HG02885 (cell line): ENCODE measurements at regions not wholly inside any gene's neighbourhood (a gene's known extent, or its start where the extent isn't known, plus 50 kb on each side); places are given as distances from the start of the nearest gene placed in this dataset.

Experiments used
- ATAC-seq: cut with Tn5 transposase; IDR thresholded peaks from one replicate; pipeline ENCODE4 v1.9.1; 2021; ENCODE audit warnings: mild to moderate bottlenecking; ENCODE audit not compliant: unreplicated experiment, poor library complexity

- ATAC-seq, result no peak
Measured at GRCh38 chr6:129778793-129779192, 68.8 kb upstream of the ARHGAP18 start.

- no peak for ATAC-seq
Measured at GRCh38 chr6:129777371-129777770, 67.4 kb upstream of the ARHGAP18 start.

GRCh38 chr6:129776542-129777330, 66.8 kb upstream of the ARHGAP18 start:
- ATAC-seq, result no peak

GRCh38 chr6:129774697-129775447, 64.9 kb upstream of the ARHGAP18 start:
- ATAC-seq, result peak; percentile 62

GRCh38 chr6:129773304-129773703, 63.3 kb upstream of the ARHGAP18 start:
- no peak for ATAC-seq

- no peak for ATAC-seq
Measured at GRCh38 chr6:129771678-129772077, 61.7 kb upstream of the ARHGAP18 start.

GRCh38 chr6:129767776-129768485, 58.0 kb upstream of the ARHGAP18 start:
- no peak for ATAC-seq

GRCh38 chr6:129766959-129767728, 57.2 kb upstream of the ARHGAP18 start:
- ATAC-seq, result peak; percentile 86

- ATAC-seq, result no peak
Measured at GRCh38 chr6:129764761-129765407, 54.9 kb upstream of the ARHGAP18 start.

GRCh38 chr6:129759796-129760605, 50.0 kb upstream of the ARHGAP18 start:
- no peak for ATAC-seq
